Thyroid gland (tissue), 4 donors: ENCODE measurements at regions not wholly inside any gene's neighbourhood (a gene's known extent, or its start where the extent isn't known, plus 50 kb on each side); places are given as distances from the start of the nearest gene placed in this dataset.

Experiments
- DNase-seq, 2 donors: peaks; one replicate each; pipeline ENCODE4 v3.0.0-alpha.2; 2019
- H3K27ac ChIP-seq, 3 donors: fragments of 200-600 bp; sonication (generic); 1 replicate in 2 of 3; 2 replicates in 1 of 3; pipeline ENCODE4 v1.5.1; 2016 to 2019; ENCODE audit warnings: mild to moderate bottlenecking in 1 of 3, moderate library complexity in 1 of 3
- H3K27me3 ChIP-seq: fragments of 200-600 bp; sonication (generic); one replicate; pipeline ENCODE4 v1.5.1; 2019
- H3K36me3 ChIP-seq, 2 donors: fragments of 200-600 bp; sonication (generic); one replicate each; pipeline ENCODE4 v1.5.1; 2016 to 2019
- H3K4me1 ChIP-seq, 2 donors: fragments of 200-600 bp; sonication (generic); one replicate each; pipeline ENCODE4 v1.5.1; 2017 to 2019
- H3K4me3 ChIP-seq, 3 donors: fragments of 200-600 bp; sonication (generic); replicated peaks in 1 of 3; 1 replicate in 2 of 3; 2 replicates in 1 of 3; pipeline ENCODE4 v1.5.1; 2016; ENCODE audit warnings: mild to moderate bottlenecking in 1 of 3
- H3K9me3 ChIP-seq: fragments of 200-600 bp; sonication (generic); one replicate; pipeline ENCODE4 v1.5.1; 2017
- CTCF ChIP-seq, 6 experiments: fragments of 200-600 bp in 3 of 6; fragments of 450-650 bp in 3 of 6; sonication (generic) in 3 of 6; IDR thresholded peaks; one replicate each; pipeline ENCODE4 v1.5.1; 2016 to 2019; ENCODE audit warnings: antibody characterized with exemption in 6 of 6, mild to moderate bottlenecking in 2 of 6, inconsistent platforms in 1 of 6, moderate library complexity in 1 of 6
- POLR2A ChIP-seq, 2 donors: fragments of 450-650 bp; IDR thresholded peaks; one replicate each; pipeline ENCODE4 v1.6.1; 2017; ENCODE audit warnings: antibody characterized with exemption in 2 of 2, mild to moderate bottlenecking in 2 of 2, moderate library complexity in 1 of 2
- WGBS, 2 donors: methylation state at CpG; one replicate each; pipeline ENCODE4 v1.1.5; 2017; 5-methylcytosine and 5-hydroxymethylcytosine counted together
- intact Hi-C: fragments of 100-400 bp; cut with DNase I; formaldehyde crosslinking; loops from one replicate; pipeline ENCODE4 v1.15.1; 2023

- Histone ChIP-seq H3K36me3 (no peaks in the 10 kb centered on the region), H3K9me3 (no peaks in the 10 kb centered on the region), H3K4me1 (no peaks in the 10 kb centered on the region), H3K27me3 (no peaks in the 10 kb centered on the region), H3K4me3 (no peak overlapping the region), H3K27ac (no peak overlapping the region)
- intact Hi-C loops: no loop called here
- no peak for DNase-seq
- TF ChIP-seq CTCF (IDR thresholded peaks at IDR 0.05) (no peak), POLR2A (IDR thresholded peaks at IDR 0.05) (no peak)
- WGBS, 2 donors: 93 to 94% methylated on average over 7 of the region's 7 CpGs
Observed at GRCh38 chr10:2784766-2785165, 282.6 kb upstream of the PFKP start.

- Histone ChIP-seq H3K9me3 (no peaks in the 10 kb centered on the region), H3K27me3 (no peaks in the 10 kb centered on the region), H3K4me1 (no peaks in the 10 kb centered on the region), H3K27ac (no peak overlapping the region), H3K4me3 (no peak overlapping the region), H3K36me3 (no peaks in the 10 kb centered on the region)
- WGBS, 2 donors: 85 to 87% methylated on average over 9 of the region's 9 CpGs
- DNase-seq: no peak
- TF ChIP-seq POLR2A (IDR thresholded peaks at IDR 0.05) (no peak), CTCF (IDR thresholded peaks at IDR 0.05) (no peak)
- intact Hi-C loops: no loop called here
Observed at GRCh38 chr10:2782950-2783349, 284.4 kb upstream of the PFKP start.

- TF ChIP-seq POLR2A (IDR thresholded peaks at IDR 0.05) (no peak), CTCF (IDR thresholded peaks at IDR 0.05) (no peak)
- H3K9me3 ChIP-seq: no peaks in the 10 kb centered on the region
- H3K36me3 ChIP-seq: no peaks in the 10 kb centered on the region
- H3K4me3 ChIP-seq: no peak overlapping the region
- intact Hi-C loops: no loop called here
- no peak for DNase-seq
- no peaks in the 10 kb centered on the region for H3K4me1 ChIP-seq
- no peak overlapping the region for H3K27ac ChIP-seq
- 72 to 73% methylated on average over 3 of the region's 3 CpGs for WGBS, 2 donors
- H3K27me3 ChIP-seq: no peaks in the 10 kb centered on the region
Observed at GRCh38 chr10:2782265-2782664, 285.1 kb upstream of the PFKP start.

GRCh38 chr10:2777666-2778355 lies 289.5 kb upstream of the PFKP start:
- Histone ChIP-seq H3K27me3 (no peaks in the 10 kb centered on the region), H3K36me3 (no peaks in the 10 kb centered on the region), H3K27ac (no peak overlapping the region), H3K4me3 (no peak overlapping the region), H3K4me1 (peaks cover 0 to 4% of the 10 kb centered on the region in 2 donors), H3K9me3 (no peaks in the 10 kb centered on the region)
- 85 to 90% methylated on average over 5 of the region's 5 CpGs for WGBS, 2 donors
- intact Hi-C loops: no loop called here
- no peak for DNase-seq
- TF ChIP-seq CTCF (IDR thresholded peaks at IDR 0.05): no peak
- no peak for TF ChIP-seq POLR2A (IDR thresholded peaks at IDR 0.05)

- WGBS, 2 donors: 39 to 51% methylated on average over 31 to 40 of the region's 41 CpGs
- Histone ChIP-seq H3K9me3 (no peaks in the 10 kb centered on the region), H3K4me1 (peaks cover 0 to 7% of the 10 kb centered on the region in 2 donors), H3K27ac (no peak overlapping the region), H3K36me3 (no peaks in the 10 kb centered on the region), H3K4me3 (no peak overlapping the region), H3K27me3 (no peaks in the 10 kb centered on the region)
- intact Hi-C loops: no loop called here
- DNase-seq: peak; percentile 17 to 47
- TF ChIP-seq CTCF (IDR thresholded peaks at IDR 0.05) (no peak), POLR2A (IDR thresholded peaks at IDR 0.05) (no peak)
Observed at GRCh38 chr10:2772816-2773631, 294.3 kb upstream of the PFKP start.
